Bronchial epithelial cell (primary cell): ENCODE measurements at regions not wholly inside any gene's neighbourhood (a gene's known extent, or its start where the extent isn't known, plus 50 kb on each side); places are given as distances from the start of the nearest gene placed in this dataset.

Experiments used
- DNase-seq: peaks from one replicate; pipeline ENCODE4 v3.0.0-alpha.2; 2010; ENCODE audit warnings: low read depth
- FAIRE-seq: peaks from 2 replicates; lab custom pipeline; 2011; peaks lifted over from hg19 to GRCh38; lab: Jason Lieb, UNC
- H3K27me3 ChIP-seq: 2 replicates; pipeline ENCODE4 v1.5.1; 2011; ENCODE audit warnings: low read length; ENCODE audit not compliant: control insufficient read depth, insufficient read depth
- H3K36me3 ChIP-seq: 2 replicates; pipeline ENCODE4 v1.5.1; 2011; ENCODE audit warnings: low read length; ENCODE audit not compliant: control insufficient read depth, insufficient read depth
- H3K4me3 ChIP-seq: 2 replicates; pipeline ENCODE4 v1.5.1; 2011; ENCODE audit warnings: mild to moderate bottlenecking, low read depth, low read length, control low read depth
- CTCF ChIP-seq: IDR thresholded peaks from 2 replicates; pipeline ENCODE4 v1.5.1; 2011; ENCODE audit warnings: mild to moderate bottlenecking, moderate library complexity, low read length, control low read depth, inconsistent platforms; ENCODE audit not compliant: insufficient read depth, severe bottlenecking

- Histone ChIP-seq H3K4me3 (no peak overlapping the region), H3K27me3 (no peaks in the 10 kb centered on the region), H3K36me3 (no peaks in the 10 kb centered on the region)
- FAIRE-seq (no peak), DNase-seq (no peak)
- TF ChIP-seq CTCF: no peak
Observed at GRCh38 chr1:165011991-165012531, 344.5 kb downstream of the LMX1A start.

GRCh38 chr1:165011186-165011585 is 345.3 kb downstream of the LMX1A start:
- no peak for FAIRE-seq
- H3K36me3 ChIP-seq: no peaks in the 10 kb centered on the region

GRCh38 chr1:165010418-165011070 is 346.0 kb downstream of the LMX1A start:
- FAIRE-seq: no peak
- Histone ChIP-seq H3K36me3 (no peaks in the 10 kb centered on the region), H3K4me3 (no peak overlapping the region), H3K27me3 (no peaks in the 10 kb centered on the region)
- no peak for TF ChIP-seq CTCF
- no peak for DNase-seq

More at GRCh38 chr1:165011186-165011585, 345.3 kb downstream of the LMX1A start:
- Histone ChIP-seq H3K4me3 (no peak overlapping the region), H3K27me3 (no peaks in the 10 kb centered on the region)
- TF ChIP-seq CTCF: no peak
- DNase-seq: no peak

GRCh38 chr1:165006831-165007230 is 349.7 kb downstream of the LMX1A start:
- TF ChIP-seq CTCF: no peak
- FAIRE-seq: no peak
- no peak overlapping the region for H3K4me3 ChIP-seq

GRCh38 chr1:164999146-164999545 is 357.4 kb downstream of the LMX1A start:
- Histone ChIP-seq H3K4me3 (no peak overlapping the region), H3K27me3 (no peaks in the 10 kb centered on the region), H3K36me3 (no peaks in the 10 kb centered on the region)
- no peak for TF ChIP-seq CTCF
- peak; percentile 8 for DNase-seq
- no peak for FAIRE-seq

More at GRCh38 chr1:165006831-165007230, 349.7 kb downstream of the LMX1A start:
- H3K27me3 ChIP-seq: no peaks in the 10 kb centered on the region
- no peaks in the 10 kb centered on the region for H3K36me3 ChIP-seq
- no peak for DNase-seq
